HG02610 (cell line): ENCODE measurements at regions not wholly inside any gene's neighbourhood (a gene's known extent, or its start where the extent isn't known, plus 50 kb on each side); places are given as distances from the start of the nearest gene placed in this dataset.
"Not testable (repeated sequence)": the region's sequence is repeated elsewhere in the genome, so short reads cannot be mapped to it uniquely, and the experiment has no call there.

Experiments used
- ATAC-seq: cut with Tn5 transposase; IDR thresholded peaks from one replicate; pipeline ENCODE4 v1.9.1; 2021; ENCODE audit warnings: mild to moderate bottlenecking, moderate library complexity; ENCODE audit not compliant: unreplicated experiment

- ATAC-seq = no peak
Measured at GRCh38 chr4:174012886-174013259, 270.6 kb downstream of the FBXO8 start.

GRCh38 chr4:174012135-174012885 is 271.2 kb downstream of the FBXO8 start:
- ATAC-seq = no peak

GRCh38 chr4:174010547-174010946 is 272.9 kb downstream of the FBXO8 start:
- no peak for ATAC-seq

- no peak for ATAC-seq
Measured at GRCh38 chr4:174009686-174010451, 273.6 kb downstream of the FBXO8 start.

GRCh38 chr4:174005422-174005821 is 278.0 kb downstream of the FBXO8 start:
- no peak for ATAC-seq

- no peak for ATAC-seq
Measured at GRCh38 chr4:173998471-173999144, 284.9 kb downstream of the FBXO8 start.

GRCh38 chr4:173995779-173996178 is 287.7 kb downstream of the FBXO8 start:
- ATAC-seq = not testable (repeated sequence)

- ATAC-seq = no peak
Measured at GRCh38 chr4:173991814-173992213, 291.7 kb downstream of the FBXO8 start.

- no peak for ATAC-seq
Measured at GRCh38 chr4:173991316-173991715, 292.2 kb downstream of the FBXO8 start.

GRCh38 chr4:173990869-173991210 is 292.6 kb downstream of the FBXO8 start:
- no peak for ATAC-seq

GRCh38 chr4:173990126-173990868 is 293.2 kb downstream of the FBXO8 start:
- no peak for ATAC-seq

- ATAC-seq = not testable (repeated sequence)
Measured at GRCh38 chr4:173963523-173963922, 319.9 kb downstream of the FBXO8 start.

- ATAC-seq = no peak
Measured at GRCh38 chr4:173960398-173960797, 323.1 kb downstream of the FBXO8 start.

GRCh38 chr4:173958445-173958844 is 325.0 kb downstream of the FBXO8 start:
- no peak for ATAC-seq

GRCh38 chr4:173943547-173943946 is 339.9 kb downstream of the FBXO8 start:
- no peak for ATAC-seq

GRCh38 chr4:173940146-173940545 is 343.3 kb downstream of the FBXO8 start:
- no peak for ATAC-seq

- ATAC-seq = no peak
Measured at GRCh38 chr4:173937631-173938270, 345.7 kb downstream of the FBXO8 start.

- ATAC-seq = no peak
Measured at GRCh38 chr4:173936861-173937260, 346.6 kb downstream of the FBXO8 start.

GRCh38 chr4:173935622-173936405 is 347.7 kb downstream of the FBXO8 start:
- no peak for ATAC-seq
